NB4 (cell line): ENCODE measurements at regions not wholly inside any gene's neighbourhood (a gene's known extent, or its start where the extent isn't known, plus 50 kb on each side); places are given as distances from the start of the nearest gene placed in this dataset.

Source experiments
- DNase-seq: peaks from one replicate; pipeline ENCODE4 v3.0.0; 2010; ENCODE audit warnings: low read depth
- H3K4me3 ChIP-seq: one replicate; pipeline ENCODE4 v1.5.1; 2011; ENCODE audit warnings: mild to moderate bottlenecking, low read depth, low read length, moderate library complexity
- CTCF ChIP-seq: IDR thresholded peaks from one replicate; pipeline ENCODE4 v1.5.1; 2012; ENCODE audit warnings: low read depth, low read length
- MAX ChIP-seq: IDR thresholded peaks from 2 replicates; pipeline ENCODE4 v1.6.1; 2011; ENCODE audit warnings: low read depth, low read length
- MYC ChIP-seq: IDR thresholded peaks from 2 replicates; pipeline ENCODE4 v1.6.1; 2011; ENCODE audit warnings: low read depth, low read length
- POLR2A ChIP-seq: IDR thresholded peaks from 2 replicates; pipeline ENCODE4 v1.6.1; 2011; ENCODE audit warnings: mild to moderate bottlenecking; ENCODE audit not compliant: insufficient read length; ENCODE audit errors: extremely low read depth

GRCh38 chr10:29920408-29921070 lies 138.8 kb downstream of the JCAD start:
- no peak overlapping the region for H3K4me3 ChIP-seq
- TF ChIP-seq MYC: no peak
- no peak for TF ChIP-seq CTCF
- no peak for TF ChIP-seq MAX
- no peak for TF ChIP-seq POLR2A
- DNase-seq: no peak

- no peak for TF ChIP-seq POLR2A
- no peak for TF ChIP-seq MAX
- no peak for TF ChIP-seq CTCF
- no peak for TF ChIP-seq MYC
- DNase-seq: no peak
- H3K4me3 ChIP-seq: no peak overlapping the region
These were observed 140.6 kb downstream of the JCAD start for GRCh38 chr10:29918623-29919400.

- TF ChIP-seq POLR2A: no peak
- TF ChIP-seq CTCF: no peak
- no peak for TF ChIP-seq MYC
- TF ChIP-seq MAX: no peak
- no peak overlapping the region for H3K4me3 ChIP-seq
- no peak for DNase-seq
These were observed 142.1 kb downstream of the JCAD start for GRCh38 chr10:29917311-29917710.

- TF ChIP-seq CTCF (no peak), POLR2A (no peak), MAX (no peak), MYC (no peak)
- no peak for DNase-seq
- no peak overlapping the region for H3K4me3 ChIP-seq
These were observed 142.7 kb downstream of the JCAD start for GRCh38 chr10:29916669-29917068.

- TF ChIP-seq CTCF (no peak), POLR2A (no peak), MAX (no peak), MYC (no peak)
- H3K4me3 ChIP-seq: no peak overlapping the region
- DNase-seq: no peak
These were observed 144.2 kb downstream of the JCAD start for GRCh38 chr10:29914986-29915785.
